ENCODE measurements at regions not wholly inside any gene's neighbourhood (a gene's known extent, or its start where the extent isn't known, plus 50 kb on each side); places are given as distances from the start of the nearest gene placed in this dataset.
A peak's percentile ranks its signal among the peaks of the same experiment; 100 is the strongest.

DNA sequence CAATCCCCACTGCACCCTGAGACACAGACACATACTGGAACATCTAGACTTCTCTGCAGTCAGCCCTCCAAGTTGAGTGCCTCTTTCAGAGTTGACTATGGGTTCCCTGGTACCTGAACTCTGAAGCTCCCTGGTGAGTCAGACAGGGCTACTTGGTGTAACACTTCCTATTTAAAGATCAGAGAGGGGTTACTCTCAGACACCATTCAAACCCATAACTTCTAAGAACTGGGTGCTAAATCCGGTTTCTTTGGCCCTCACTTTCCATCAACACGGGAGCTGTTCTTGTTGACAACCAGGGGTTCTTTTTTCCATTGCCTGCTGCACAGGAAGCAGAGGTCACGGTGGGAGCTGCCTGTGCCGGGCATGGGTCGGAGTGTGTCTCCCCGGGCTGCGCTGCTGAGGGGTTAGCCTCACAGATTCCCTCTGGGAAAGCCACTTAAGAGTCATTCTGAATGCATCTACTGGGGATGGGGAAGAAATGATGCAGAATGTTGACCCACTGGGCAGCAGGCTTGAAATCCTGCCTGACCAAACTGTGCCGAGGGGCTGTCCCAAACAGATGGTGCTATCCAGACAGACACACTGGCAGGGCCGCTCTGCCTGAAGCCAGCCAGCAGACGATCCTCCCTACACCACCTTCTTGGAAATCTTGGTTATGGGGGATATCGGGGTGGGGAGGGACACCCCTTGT is 74.1 kb downstream of the PITPNM2 start:
- H3K27ac ChIP-seq, result peak overlapping the region; percentile 77
- H3K4me3 ChIP-seq, result no peak overlapping the region
- no peaks in the 10 kb centered on the region for H3K9me3 ChIP-seq
- H3K4me1 ChIP-seq, result peaks cover 57% of the 10 kb centered on the region
- no peak for DNase-seq (ENCODE audit: extremely low spot score in 2 of 2)
- intact Hi-C loops (cut with DNase I), result no loop called here
- H3K27me3 ChIP-seq, result no peaks in the 10 kb centered on the region
- TF ChIP-seq POLR2AphosphoS5 (IDR thresholded peaks at IDR 0.05; ENCODE audit: insufficient read depth in 1 of 2, low read depth in 1 of 2), result no peak
- TF ChIP-seq, protein P1, sequence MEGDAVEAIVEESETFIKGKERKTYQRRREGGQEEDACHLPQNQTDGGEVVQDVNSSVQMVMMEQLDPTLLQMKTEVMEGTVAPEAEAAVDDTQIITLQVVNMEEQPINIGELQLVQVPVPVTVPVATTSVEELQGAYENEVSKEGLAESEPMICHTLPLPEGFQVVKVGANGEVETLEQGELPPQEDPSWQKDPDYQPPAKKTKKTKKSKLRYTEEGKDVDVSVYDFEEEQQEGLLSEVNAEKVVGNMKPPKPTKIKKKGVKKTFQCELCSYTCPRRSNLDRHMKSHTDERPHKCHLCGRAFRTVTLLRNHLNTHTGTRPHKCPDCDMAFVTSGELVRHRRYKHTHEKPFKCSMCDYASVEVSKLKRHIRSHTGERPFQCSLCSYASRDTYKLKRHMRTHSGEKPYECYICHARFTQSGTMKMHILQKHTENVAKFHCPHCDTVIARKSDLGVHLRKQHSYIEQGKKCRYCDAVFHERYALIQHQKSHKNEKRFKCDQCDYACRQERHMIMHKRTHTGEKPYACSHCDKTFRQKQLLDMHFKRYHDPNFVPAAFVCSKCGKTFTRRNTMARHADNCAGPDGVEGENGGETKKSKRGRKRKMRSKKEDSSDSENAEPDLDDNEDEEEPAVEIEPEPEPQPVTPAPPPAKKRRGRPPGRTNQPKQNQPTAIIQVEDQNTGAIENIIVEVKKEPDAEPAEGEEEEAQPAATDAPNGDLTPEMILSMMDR (IDR thresholded peaks at IDR 0.05), result no peak
- no peak for TF ChIP-seq POLR2A (IDR thresholded peaks at IDR 0.05)
- H3K36me3 ChIP-seq, result no peaks in the 10 kb centered on the region

DNA sequence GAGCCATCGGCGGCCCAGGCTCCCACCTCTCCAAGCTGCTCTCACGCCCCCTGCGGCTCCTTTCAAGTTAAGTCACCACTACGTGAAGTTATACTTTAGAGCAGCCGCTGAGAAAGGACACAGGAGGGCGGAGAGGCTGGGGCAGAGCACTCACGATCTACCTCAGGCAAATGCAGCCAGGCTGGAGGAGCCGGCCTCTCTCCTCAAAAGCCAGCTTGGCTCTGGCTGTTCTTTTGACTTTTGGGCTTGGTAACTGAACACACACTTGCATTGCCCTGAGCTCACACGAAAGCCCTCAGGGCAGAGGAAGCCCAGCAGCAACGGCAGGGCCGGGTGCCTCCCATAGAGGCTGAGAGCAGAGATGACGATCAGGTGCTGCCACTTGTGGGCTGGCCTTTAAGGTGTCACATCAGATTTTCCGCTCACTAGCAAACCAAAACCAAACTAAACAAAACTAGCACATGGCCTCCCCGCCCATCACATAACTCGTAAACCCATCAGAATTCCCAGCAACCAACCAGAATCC is 75.2 kb downstream of the PITPNM2 start:
- Histone ChIP-seq H3K4me1 (peaks cover 67% of the 10 kb centered on the region), H3K9me3 (no peaks in the 10 kb centered on the region), H3K27me3 (no peaks in the 10 kb centered on the region), H3K27ac (peak overlapping the region; percentile 77), H3K4me3 (peak overlapping the region; percentile 1 to 25), H3K36me3 (no peaks in the 10 kb centered on the region)
- no peak for DNase-seq (ENCODE audit: extremely low spot score in 2 of 2)
- TF ChIP-seq POLR2A (IDR thresholded peaks at IDR 0.05) (no peak), POLR2AphosphoS5 (IDR thresholded peaks at IDR 0.05; ENCODE audit: insufficient read depth in 1 of 2, low read depth in 1 of 2) (peak in 1 of 2 donors; percentile 57)
- TF ChIP-seq, protein P1 (IDR thresholded peaks at IDR 0.05), result no peak
- intact Hi-C loops (cut with DNase I), result no loop called here

DNA sequence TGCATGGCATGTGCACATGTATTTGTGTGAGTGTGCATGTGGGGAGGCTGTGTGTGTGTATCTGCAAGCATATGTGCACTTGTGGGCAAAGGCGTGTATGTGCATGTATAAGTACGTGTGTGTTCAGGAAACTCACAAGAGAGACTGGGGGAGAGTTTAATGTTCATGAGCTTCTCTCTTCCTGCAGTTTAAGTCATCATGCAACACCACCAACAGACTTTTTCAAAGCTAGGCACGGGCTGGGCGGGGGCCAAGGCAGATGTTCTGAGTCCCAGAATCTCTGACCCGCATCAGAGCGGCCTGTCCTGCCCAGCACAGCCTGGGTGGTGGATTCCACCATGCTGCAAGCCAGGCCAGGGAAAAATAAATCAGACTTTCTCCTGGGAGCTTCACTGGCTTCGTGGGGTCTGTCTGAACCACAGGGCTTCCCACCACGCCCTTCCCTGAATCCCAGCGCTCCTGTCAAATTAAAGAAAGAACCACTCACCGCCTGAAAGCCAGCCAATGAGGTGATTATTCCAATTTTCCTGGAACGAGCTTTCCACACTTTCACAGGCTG is 75.7 kb downstream of the PITPNM2 start:
- TF ChIP-seq POLR2AphosphoS5 (IDR thresholded peaks at IDR 0.05; ENCODE audit: insufficient read depth in 1 of 2, low read depth in 1 of 2), result no peak
- TF ChIP-seq POLR2A (IDR thresholded peaks at IDR 0.05), result no peak
- TF ChIP-seq, protein P1 (IDR thresholded peaks at IDR 0.05), result no peak
- DNase-seq (ENCODE audit: extremely low spot score in 2 of 2), result no peak
- Histone ChIP-seq H3K4me1 (peaks cover 73% of the 10 kb centered on the region), H3K36me3 (no peaks in the 10 kb centered on the region), H3K9me3 (no peaks in the 10 kb centered on the region), H3K27me3 (no peaks in the 10 kb centered on the region), H3K27ac (peak overlapping the region; percentile 77), H3K4me3 (peak overlapping the region; percentile 1 to 25)
- intact Hi-C loops (cut with DNase I), result no loop called here

DNA sequence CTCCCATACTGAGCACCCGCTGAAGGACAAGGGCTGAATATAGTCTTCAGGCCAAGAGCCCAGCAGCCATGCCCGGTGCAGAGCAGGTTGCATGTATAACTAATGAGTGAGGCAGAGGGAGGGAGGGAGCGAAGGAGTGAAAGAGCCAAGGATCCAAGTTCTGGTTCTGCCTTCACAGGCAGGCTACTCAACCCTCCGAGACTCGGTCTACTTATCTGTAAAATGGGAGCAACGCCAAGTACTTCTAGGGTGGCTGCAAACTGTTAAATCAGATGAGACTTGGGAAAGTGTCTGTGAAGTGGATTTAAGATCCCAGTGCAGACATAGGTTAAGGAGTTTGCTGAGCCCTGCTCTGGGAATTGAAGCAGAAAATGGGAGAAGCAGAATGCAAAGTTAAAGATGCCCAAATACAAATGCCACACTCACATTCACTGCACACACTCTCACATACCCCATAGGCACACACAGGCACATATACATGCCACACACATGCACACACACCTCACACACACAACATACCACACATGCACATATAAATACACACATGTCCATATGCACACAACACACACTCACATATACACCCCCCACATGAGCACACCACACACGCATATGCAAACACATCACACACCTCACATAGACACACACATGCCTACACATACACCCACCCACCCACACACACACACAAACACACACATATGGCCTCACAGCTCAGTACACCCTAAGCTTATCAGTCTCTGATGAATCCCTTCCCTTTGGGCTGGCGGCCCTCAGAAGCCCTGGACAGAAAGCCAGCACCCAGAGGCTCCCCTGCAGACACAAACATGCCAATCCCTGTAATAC is 76.7 kb downstream of the PITPNM2 start:
- intact Hi-C loops (cut with DNase I), result no loop called here
- peaks cover 78% of the 10 kb centered on the region for H3K4me1 ChIP-seq
- TF ChIP-seq POLR2A (IDR thresholded peaks at IDR 0.05) (no peak), POLR2AphosphoS5 (IDR thresholded peaks at IDR 0.05; ENCODE audit: insufficient read depth in 1 of 2, low read depth in 1 of 2) (no peak)
- TF ChIP-seq, protein P1 (IDR thresholded peaks at IDR 0.05), result no peak
- no peaks in the 10 kb centered on the region for H3K27me3 ChIP-seq
- H3K27ac ChIP-seq, result peak overlapping the region; percentile 77
- DNase-seq (ENCODE audit: extremely low spot score in 2 of 2), result no peak
- no peaks in the 10 kb centered on the region for H3K36me3 ChIP-seq
- no peaks in the 10 kb centered on the region for H3K9me3 ChIP-seq
- no peak overlapping the region for H3K4me3 ChIP-seq

Measured in vagina (tissue), 2 donors.